Natural killer cell (primary cell): ENCODE measurements at regions not wholly inside any gene's neighbourhood (a gene's known extent, or its start where the extent isn't known, plus 50 kb on each side); places are given as distances from the start of the nearest gene placed in this dataset.
"Not testable (repeated sequence)": the region's sequence is repeated elsewhere in the genome, so short reads cannot be mapped to it uniquely, and the experiment has no call there.

Source experiments
- ATAC-seq, 3 donors: fragments of 150-1000 bp in 2 of 3; fragments of 200-7000 bp in 1 of 3; cut with Tn5 transposase; 1 replicate in 1 of 3; 2 replicates in 2 of 3; pipeline ENCODE4 v1.10.0; 2021; ENCODE audit warnings: mild to moderate bottlenecking in 2 of 3, moderate library complexity in 2 of 3
- DNase-seq, 2 donors: peaks; one replicate each; pipeline versions ENCODE4 v3.0.0 to v3.0.0-alpha.2; 2013 to 2021; ENCODE audit warnings: mixed read lengths in 1 of 2
- H3K27ac ChIP-seq: one replicate; pipeline ENCODE4 v1.5.1; 2013; ENCODE audit warnings: mild to moderate bottlenecking, low read length
- H3K27me3 ChIP-seq: one replicate; pipeline ENCODE4 v1.6.1; 2013; ENCODE audit warnings: low read length; ENCODE audit not compliant: control insufficient read depth, insufficient read depth
- H3K36me3 ChIP-seq: one replicate; pipeline ENCODE4 v1.6.1; 2013; ENCODE audit warnings: low read length; ENCODE audit not compliant: control insufficient read depth, insufficient read depth
- H3K4me1 ChIP-seq: one replicate; pipeline ENCODE4 v1.6.1; 2013; ENCODE audit warnings: low read length; ENCODE audit not compliant: control insufficient read depth, insufficient read depth
- H3K4me3 ChIP-seq: one replicate; pipeline ENCODE4 v1.5.1; 2013; ENCODE audit warnings: low read length
- H3K9me3 ChIP-seq: one replicate; pipeline ENCODE4 v1.6.1; 2013; ENCODE audit warnings: low read length; ENCODE audit not compliant: control insufficient read depth, insufficient read depth
- H3K27ac Mint-ChIP-seq, 2 donors: one replicate each; pipeline ENCODE4 v1.8.0; 2022; ENCODE audit warnings: mild to moderate bottlenecking in 2 of 2, mixed read lengths in 2 of 2, moderate library complexity in 1 of 2
- H3K27me3 Mint-ChIP-seq, 2 donors: one replicate each; pipeline ENCODE4 v1.8.0; 2022; ENCODE audit warnings: low read depth in 2 of 2, mixed read lengths in 2 of 2
- H3K36me3 Mint-ChIP-seq: one replicate; pipeline ENCODE4 v1.8.0; 2022; ENCODE audit warnings: mixed read lengths
- H3K4me1 Mint-ChIP-seq, 2 donors: one replicate each; pipeline ENCODE4 v1.8.0; 2022; ENCODE audit warnings: mixed read lengths in 2 of 2
- H3K4me3 Mint-ChIP-seq: one replicate; pipeline ENCODE4 v1.8.0; 2022; ENCODE audit warnings: mild to moderate bottlenecking, moderate library complexity, mixed read lengths
- H3K9me3 Mint-ChIP-seq, 2 donors: one replicate each; pipeline ENCODE4 v1.8.0; 2022; ENCODE audit warnings: mixed read lengths in 2 of 2
- CTCF ChIP-seq: fragments of 200-600 bp; IDR thresholded peaks from one replicate; pipeline ENCODE4 v1.8.0; 2022; ENCODE audit warnings: antibody characterized with exemption
- WGBS: methylation state at CpG from one replicate; pipeline ENCODE4 v1.1.7; 2013; ENCODE audit warnings: missing lambda C conversion rate; ENCODE audit not compliant: insufficient coverage; 5-methylcytosine and 5-hydroxymethylcytosine counted together
- intact Hi-C: fragments of 100-400 bp; cut with micrococcal nuclease; formaldehyde crosslinking; loops from one replicate; pipeline ENCODE4 v1.14.2; 2022

DNA sequence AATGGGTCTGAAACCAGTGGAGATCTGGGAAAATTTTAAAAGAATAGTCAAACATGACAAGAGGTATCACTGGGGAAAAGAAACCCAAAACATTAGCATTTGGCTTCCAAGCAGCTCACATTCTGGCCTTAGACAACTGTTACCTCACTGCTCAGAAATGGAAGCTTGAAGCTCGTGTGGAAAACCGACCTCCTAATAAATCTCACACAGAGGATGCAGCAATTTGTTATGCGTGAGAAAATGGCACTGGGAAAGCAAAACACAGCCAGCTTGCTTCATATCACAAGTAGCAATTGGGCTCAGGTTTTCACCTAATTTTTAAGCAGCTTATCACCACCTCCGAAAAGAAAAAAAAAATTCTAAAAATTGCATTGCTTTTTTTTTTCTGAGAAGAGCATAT is 103.3 kb upstream of the TAS2R1 start:
- Mint-ChIP-seq H3K4me1 (no peaks in the 10 kb centered on the region), H3K27me3 (no peaks in the 10 kb centered on the region), H3K27ac (no peak overlapping the region), H3K9me3 (peaks cover 12 to 13% of the 10 kb centered on the region in 2 donors), H3K36me3 (no peaks in the 10 kb centered on the region), H3K4me3 (no peak overlapping the region)
- Histone ChIP-seq H3K27me3 (no peaks in the 10 kb centered on the region), H3K36me3 (no peaks in the 10 kb centered on the region), H3K9me3 (no peaks in the 10 kb centered on the region), H3K27ac (no peak overlapping the region), H3K4me3 (no peak overlapping the region), H3K4me1 (no peaks in the 10 kb centered on the region)
- ATAC-seq (no peak), DNase-seq (no peak)
- intact Hi-C loops = no loop called here
- 72% methylated on average over 4 of the region's 4 CpGs for whole genome bisulfite sequencing
- no peak for TF ChIP-seq CTCF

GRCh38 chr5:9731159-9731558 is 101.0 kb upstream of the TAS2R1 start:
- Mint-ChIP-seq H3K4me1 (no peaks in the 10 kb centered on the region), H3K36me3 (no peaks in the 10 kb centered on the region), H3K27me3 (no peaks in the 10 kb centered on the region), H3K27ac (no peak overlapping the region), H3K9me3 (peaks cover 18 to 22% of the 10 kb centered on the region in 2 donors), H3K4me3 (no peak overlapping the region)
- intact Hi-C loops = no loop called here
- no peak overlapping the region for H3K4me3 ChIP-seq
- DNase-seq = no peak
- peaks cover 5% of the 10 kb centered on the region for H3K9me3 ChIP-seq
- ATAC-seq = no peak
- no peak for TF ChIP-seq CTCF
- H3K36me3 ChIP-seq = no peaks in the 10 kb centered on the region
- no peaks in the 10 kb centered on the region for H3K4me1 ChIP-seq
- no peak overlapping the region for H3K27ac ChIP-seq
- WGBS = 86% methylated on average over 11 of the region's 11 CpGs
- H3K27me3 ChIP-seq = no peaks in the 10 kb centered on the region

- WGBS = 79% methylated on average over 2 of the region's 2 CpGs
- ATAC-seq (no peak), DNase-seq (no peak)
- Mint-ChIP-seq H3K27me3 (no peaks in the 10 kb centered on the region), H3K27ac (no peak overlapping the region), H3K9me3 (peaks cover 18 to 22% of the 10 kb centered on the region in 2 donors), H3K4me1 (no peaks in the 10 kb centered on the region), H3K36me3 (no peaks in the 10 kb centered on the region), H3K4me3 (no peak overlapping the region)
- no peaks in the 10 kb centered on the region for H3K27me3 ChIP-seq
- H3K4me1 ChIP-seq = no peaks in the 10 kb centered on the region
- intact Hi-C loops = no loop called here
- no peak overlapping the region for H3K27ac ChIP-seq
- no peak overlapping the region for H3K4me3 ChIP-seq
- H3K9me3 ChIP-seq = peaks cover 5% of the 10 kb centered on the region
- no peaks in the 10 kb centered on the region for H3K36me3 ChIP-seq
- TF ChIP-seq CTCF = no peak
Observed at GRCh38 chr5:9728261-9728660, 98.1 kb upstream of the TAS2R1 start.

- no peaks in the 10 kb centered on the region for H3K4me1 ChIP-seq
- ATAC-seq (no peak), DNase-seq (no peak)
- Mint-ChIP-seq H3K27me3 (no peaks in the 10 kb centered on the region), H3K36me3 (no peaks in the 10 kb centered on the region), H3K27ac (no peak overlapping the region), H3K9me3 (peaks cover 14 to 17% of the 10 kb centered on the region in 2 donors), H3K4me3 (no peak overlapping the region), H3K4me1 (no peaks in the 10 kb centered on the region)
- no peak for TF ChIP-seq CTCF
- no peak overlapping the region for H3K27ac ChIP-seq
- H3K4me3 ChIP-seq = no peak overlapping the region
- H3K9me3 ChIP-seq = peaks cover 5% of the 10 kb centered on the region
- H3K36me3 ChIP-seq = no peaks in the 10 kb centered on the region
- intact Hi-C loops = no loop called here
- 82% methylated on average over 2 of the region's 2 CpGs for WGBS
- H3K27me3 ChIP-seq = no peaks in the 10 kb centered on the region
Observed at GRCh38 chr5:9726931-9727330, 96.8 kb upstream of the TAS2R1 start.

GRCh38 chr5:9725265-9725664 is 95.1 kb upstream of the TAS2R1 start:
- H3K4me1 ChIP-seq, H3K27me3 ChIP-seq, H3K4me3 ChIP-seq, DNase-seq, intact Hi-C loops, H3K4me3 Mint-ChIP-seq, H3K36me3 Mint-ChIP-seq, H3K27me3 Mint-ChIP-seq, ATAC-seq, H3K9me3 ChIP-seq, H3K27ac Mint-ChIP-seq, H3K27ac ChIP-seq, H3K36me3 ChIP-seq, H3K4me1 Mint-ChIP-seq: not testable (repeated sequence)
- peaks cover 10 to 13% of the 10 kb centered on the region in 2 donors for H3K9me3 Mint-ChIP-seq
- 95% methylated on average over 28 of the region's 28 CpGs for WGBS
